Fibroblast of mammary gland (primary cell): ENCODE measurements at regions not wholly inside any gene's neighbourhood (a gene's known extent, or its start where the extent isn't known, plus 50 kb on each side); places are given as distances from the start of the nearest gene placed in this dataset.

Source experiments
- DNase-seq: peaks from one replicate; pipeline ENCODE4 v3.0.0-alpha.2; 2010; ENCODE audit warnings: low read depth
- H3K4me3 ChIP-seq: 2 replicates; pipeline ENCODE4 v1.5.1; 2011; ENCODE audit warnings: low read depth, mild to moderate bottlenecking, low read length, moderate library complexity; ENCODE audit not compliant: control insufficient read depth
- CTCF ChIP-seq: conservative IDR thresholded peaks from 2 replicates; pipeline ENCODE4 v1.5.1; 2011; ENCODE audit warnings: low read depth, low read length, inconsistent platforms; ENCODE audit not compliant: control insufficient read depth, insufficient read depth

- no peak for DNase-seq
- no peak overlapping the region for H3K4me3 ChIP-seq
- no peak for TF ChIP-seq CTCF
Observed at GRCh38 chr21:27145134-27145798, 178.4 kb upstream of the ADAMTS5 start.

- no peak for DNase-seq
- TF ChIP-seq CTCF, result no peak
- H3K4me3 ChIP-seq, result no peak overlapping the region
Observed at GRCh38 chr21:27143476-27143875, 176.6 kb upstream of the ADAMTS5 start.

GRCh38 chr21:27139526-27139925, 172.6 kb upstream of the ADAMTS5 start:
- TF ChIP-seq CTCF, result no peak
- no peak for DNase-seq

GRCh38 chr21:27134516-27134915, 167.6 kb upstream of the ADAMTS5 start:
- TF ChIP-seq CTCF, result no peak
- DNase-seq, result peak; percentile 68

More at GRCh38 chr21:27139526-27139925, 172.6 kb upstream of the ADAMTS5 start:
- no peak overlapping the region for H3K4me3 ChIP-seq

GRCh38 chr21:27132266-27132665, 165.4 kb upstream of the ADAMTS5 start:
- no peak for TF ChIP-seq CTCF
- peak; percentile 49 for DNase-seq
- no peak overlapping the region for H3K4me3 ChIP-seq

More at GRCh38 chr21:27134516-27134915, 167.6 kb upstream of the ADAMTS5 start:
- H3K4me3 ChIP-seq, result no peak overlapping the region

GRCh38 chr21:27130154-27130553, 163.3 kb upstream of the ADAMTS5 start:
- no peak overlapping the region for H3K4me3 ChIP-seq
- no peak for DNase-seq

More at GRCh38 chr21:27130154-27130553, 163.3 kb upstream of the ADAMTS5 start:
- no peak for TF ChIP-seq CTCF
